ENCODE measurements at regions not wholly inside any gene's neighbourhood (a gene's known extent, or its start where the extent isn't known, plus 50 kb on each side); places are given as distances from the start of the nearest gene placed in this dataset.
"Not testable (repeated sequence)": the region's sequence is repeated elsewhere in the genome, so short reads cannot be mapped to it uniquely, and the experiment has no call there.

GRCh38 chr11:69221636-69222035 lies 65.9 kb downstream of the SMIM38 start:
- not testable (repeated sequence) for H3K9ac ChIP-seq (ENCODE audit: low read depth, low read length); H3K4me3 ChIP-seq (ENCODE audit: low read length); H3K27ac ChIP-seq (ENCODE audit: low read length); H3K4me1 ChIP-seq (ENCODE audit: insufficient read depth, low read length); H3K27me3 ChIP-seq (ENCODE audit: insufficient read depth, low read length); H3K9me3 ChIP-seq (ENCODE audit: insufficient read depth, low read depth, low read length); H3K36me3 ChIP-seq (ENCODE audit: insufficient read depth, low read depth, low read length)

GRCh38 chr11:69227271-69227670 lies 66.7 kb upstream of the MYEOV start:
- H3K4me3 ChIP-seq (ENCODE audit: low read length) = no peak overlapping the region
- no peaks in the 10 kb centered on the region for H3K27me3 ChIP-seq (ENCODE audit: insufficient read depth, low read length)
- no peaks in the 10 kb centered on the region for H3K36me3 ChIP-seq (ENCODE audit: insufficient read depth, low read depth, low read length)
- H3K9ac ChIP-seq (ENCODE audit: low read depth, low read length) = no peak overlapping the region
- H3K9me3 ChIP-seq (ENCODE audit: insufficient read depth, low read depth, low read length) = no peaks in the 10 kb centered on the region
- H3K4me1 ChIP-seq (ENCODE audit: insufficient read depth, low read length) = no peaks in the 10 kb centered on the region
- no peak overlapping the region for H3K27ac ChIP-seq (ENCODE audit: low read length)

GRCh38 chr11:69229511-69229910 lies 64.4 kb upstream of the MYEOV start:
- H3K4me1 ChIP-seq (ENCODE audit: insufficient read depth, low read length) = no peaks in the 10 kb centered on the region
- no peaks in the 10 kb centered on the region for H3K27me3 ChIP-seq (ENCODE audit: insufficient read depth, low read length)

GRCh38 chr11:69230856-69231425 lies 63.0 kb upstream of the MYEOV start:
- H3K27me3 ChIP-seq (ENCODE audit: insufficient read depth, low read length) = no peaks in the 10 kb centered on the region
- no peak overlapping the region for H3K9ac ChIP-seq (ENCODE audit: low read depth, low read length)
- H3K9me3 ChIP-seq (ENCODE audit: insufficient read depth, low read depth, low read length) = no peaks in the 10 kb centered on the region
- H3K36me3 ChIP-seq (ENCODE audit: insufficient read depth, low read depth, low read length) = no peaks in the 10 kb centered on the region
- no peak overlapping the region for H3K27ac ChIP-seq (ENCODE audit: low read length)
- no peak overlapping the region for H3K4me3 ChIP-seq (ENCODE audit: low read length)
- H3K4me1 ChIP-seq (ENCODE audit: insufficient read depth, low read length) = no peaks in the 10 kb centered on the region

More at GRCh38 chr11:69229511-69229910, 64.4 kb upstream of the MYEOV start:
- no peak overlapping the region for H3K4me3 ChIP-seq (ENCODE audit: low read length)
- H3K36me3 ChIP-seq (ENCODE audit: insufficient read depth, low read depth, low read length) = no peaks in the 10 kb centered on the region
- no peaks in the 10 kb centered on the region for H3K9me3 ChIP-seq (ENCODE audit: insufficient read depth, low read depth, low read length)
- H3K9ac ChIP-seq (ENCODE audit: low read depth, low read length) = no peak overlapping the region
- no peak overlapping the region for H3K27ac ChIP-seq (ENCODE audit: low read length)

GRCh38 chr11:69231466-69232018 lies 62.4 kb upstream of the MYEOV start:
- Histone ChIP-seq H3K4me3 (ENCODE audit: low read length) (no peak overlapping the region), H3K36me3 (ENCODE audit: insufficient read depth, low read depth, low read length) (no peaks in the 10 kb centered on the region), H3K9ac (ENCODE audit: low read depth, low read length) (no peak overlapping the region), H3K9me3 (ENCODE audit: insufficient read depth, low read depth, low read length) (no peaks in the 10 kb centered on the region), H3K4me1 (ENCODE audit: insufficient read depth, low read length) (no peaks in the 10 kb centered on the region), H3K27ac (ENCODE audit: low read length) (no peak overlapping the region), H3K27me3 (ENCODE audit: insufficient read depth, low read length) (no peaks in the 10 kb centered on the region)

GRCh38 chr11:69232821-69233743 lies 60.9 kb upstream of the MYEOV start:
- H3K27me3 ChIP-seq (ENCODE audit: insufficient read depth, low read length) = no peaks in the 10 kb centered on the region
- no peaks in the 10 kb centered on the region for H3K4me1 ChIP-seq (ENCODE audit: insufficient read depth, low read length)
- no peaks in the 10 kb centered on the region for H3K9me3 ChIP-seq (ENCODE audit: insufficient read depth, low read depth, low read length)
- no peak overlapping the region for H3K27ac ChIP-seq (ENCODE audit: low read length)
- no peak overlapping the region for H3K9ac ChIP-seq (ENCODE audit: low read depth, low read length)
- no peak overlapping the region for H3K4me3 ChIP-seq (ENCODE audit: low read length)
- H3K36me3 ChIP-seq (ENCODE audit: insufficient read depth, low read depth, low read length) = no peaks in the 10 kb centered on the region

- Histone ChIP-seq H3K9ac (ENCODE audit: low read depth, low read length) (no peak overlapping the region), H3K4me3 (ENCODE audit: low read length) (no peak overlapping the region), H3K27ac (ENCODE audit: low read length) (no peak overlapping the region), H3K36me3 (ENCODE audit: insufficient read depth, low read depth, low read length) (no peaks in the 10 kb centered on the region), H3K9me3 (ENCODE audit: insufficient read depth, low read depth, low read length) (no peaks in the 10 kb centered on the region), H3K4me1 (ENCODE audit: insufficient read depth, low read length) (no peaks in the 10 kb centered on the region), H3K27me3 (ENCODE audit: insufficient read depth, low read length) (no peaks in the 10 kb centered on the region)
Measured at GRCh38 chr11:69233744-69234570, 60.0 kb upstream of the MYEOV start.

GRCh38 chr11:69234740-69235710 lies 58.9 kb upstream of the MYEOV start:
- no peak overlapping the region for H3K27ac ChIP-seq (ENCODE audit: low read length)
- H3K9ac ChIP-seq (ENCODE audit: low read depth, low read length) = no peak overlapping the region
- H3K9me3 ChIP-seq (ENCODE audit: insufficient read depth, low read depth, low read length) = no peaks in the 10 kb centered on the region
- no peaks in the 10 kb centered on the region for H3K27me3 ChIP-seq (ENCODE audit: insufficient read depth, low read length)
- H3K36me3 ChIP-seq (ENCODE audit: insufficient read depth, low read depth, low read length) = no peaks in the 10 kb centered on the region
- H3K4me3 ChIP-seq (ENCODE audit: low read length) = no peak overlapping the region
- no peaks in the 10 kb centered on the region for H3K4me1 ChIP-seq (ENCODE audit: insufficient read depth, low read length)

GRCh38 chr11:69238573-69239351 lies 55.2 kb upstream of the MYEOV start:
- Histone ChIP-seq H3K4me1 (ENCODE audit: insufficient read depth, low read length) (no peaks in the 10 kb centered on the region), H3K27me3 (ENCODE audit: insufficient read depth, low read length) (no peaks in the 10 kb centered on the region), H3K4me3 (ENCODE audit: low read length) (no peak overlapping the region), H3K9ac (ENCODE audit: low read depth, low read length) (no peak overlapping the region), H3K36me3 (ENCODE audit: insufficient read depth, low read depth, low read length) (no peaks in the 10 kb centered on the region), H3K9me3 (ENCODE audit: insufficient read depth, low read depth, low read length) (no peaks in the 10 kb centered on the region), H3K27ac (ENCODE audit: low read length) (no peak overlapping the region)

- Histone ChIP-seq H3K9me3 (ENCODE audit: insufficient read depth, low read depth, low read length) (no peaks in the 10 kb centered on the region), H3K4me1 (ENCODE audit: insufficient read depth, low read length) (no peaks in the 10 kb centered on the region), H3K27me3 (ENCODE audit: insufficient read depth, low read length) (no peaks in the 10 kb centered on the region), H3K4me3 (ENCODE audit: low read length) (no peak overlapping the region), H3K27ac (ENCODE audit: low read length) (no peak overlapping the region), H3K9ac (ENCODE audit: low read depth, low read length) (no peak overlapping the region), H3K36me3 (ENCODE audit: insufficient read depth, low read depth, low read length) (no peaks in the 10 kb centered on the region)
Measured at GRCh38 chr11:69239641-69240040, 54.3 kb upstream of the MYEOV start.
